HepG2 (cell line): ENCODE measurements at regions not wholly inside any gene's neighbourhood (a gene's known extent, or its start where the extent isn't known, plus 50 kb on each side); places are given as distances from the start of the nearest gene placed in this dataset.
A peak's percentile ranks its signal among the peaks of the same experiment; 100 is the strongest.

ENCODE experiments used
- CREB1 ChIP-seq, 2 experiments: fragments of 450-650 bp in 1 of 2; IDR thresholded peaks; 2 replicates each; pipeline ENCODE4 v1.6.1; 2016 to 2017; ENCODE audit warnings: control low read depth in 1 of 2, mild to moderate bottlenecking in 1 of 2, missing compliant biosample characterization in 1 of 2, missing genetic modification characterization in 1 of 2
- FOXA1 ChIP-seq, 2 experiments: fragments of 450-650 bp in 1 of 2; sonication (generic) in 1 of 2; formaldehyde crosslinking in 1 of 2; IDR thresholded peaks; 2 replicates each; pipeline versions ENCODE4 v1.4.0 to v1.6.1; 2016 to 2020; ENCODE audit warnings: missing genetic modification reagents in 1 of 2
- FOXA3 ChIP-seq: IDR thresholded peaks from 2 replicates; pipeline ENCODE4 v1.6.1; 2016; ENCODE audit warnings: missing genetic modification reagents, missing compliant biosample characterization
- FOXP4 ChIP-seq: sonication (generic); formaldehyde crosslinking; IDR thresholded peaks from 2 replicates; pipeline ENCODE4 v1.4.0; 2020; ENCODE audit warnings: missing genetic modification reagents
- NCOA2 ChIP-seq: sonication (generic); formaldehyde crosslinking; IDR thresholded peaks from 2 replicates; pipeline ENCODE4 v1.8.0; 2022; ENCODE audit warnings: inconsistent platforms
- RFXAP ChIP-seq: sonication (generic); formaldehyde crosslinking; IDR thresholded peaks from 2 replicates; pipeline ENCODE4 v1.4.0; 2020; ENCODE audit warnings: missing genetic modification reagents, borderline replicate concordance
- ZBTB25 ChIP-seq: IDR thresholded peaks from 2 replicates; pipeline ENCODE4 v1.6.1; 2018; ENCODE audit warnings: missing genetic modification reagents
- ZNF414 ChIP-seq: sonication (generic); formaldehyde crosslinking; IDR thresholded peaks from 2 replicates; pipeline ENCODE4 v1.5.0; 2020; ENCODE audit warnings: missing genetic modification reagents
- ZNF614 ChIP-seq: IDR thresholded peaks from 2 replicates; pipeline ENCODE4 v1.6.1; 2018; ENCODE audit warnings: missing biosample characterization, missing genetic modification reagents, inconsistent platforms, borderline replicate concordance
- ZNF646 ChIP-seq: sonication (generic); formaldehyde crosslinking; IDR thresholded peaks from 2 replicates; pipeline ENCODE4 v1.9.0; 2021; ENCODE audit warnings: mild to moderate bottlenecking, missing genetic modification reagents
- TF ChIP-seq, protein P1 (sequence below): sonication (generic); formaldehyde crosslinking; IDR thresholded peaks from 2 replicates; pipeline ENCODE4 v1.4.0; 2020; ENCODE audit warnings: mild to moderate bottlenecking, missing genetic modification reagents
- TF ChIP-seq, protein P2 (sequence below): sonication (generic); formaldehyde crosslinking; IDR thresholded peaks from 2 replicates; pipeline ENCODE4 v1.4.0; 2020; ENCODE audit warnings: missing genetic modification reagents

GRCh38 chr4:184287697-184288255 is 70.1 kb upstream of the ENPP6 start (continued):
- TF ChIP-seq ZNF646 (CRISPR knock-in tag) (no peak), CREB1 (IDR thresholded peaks at IDR 0.05) (no peak), CREB1 (CRISPR knock-in tag; IDR thresholded peaks at IDR 0.05) (peak; percentile 11; the same call in 1 of the 2 replicates), NCOA2 (peak; percentile 24; the same call in 1 of the 2 replicates), RFXAP (CRISPR knock-in tag) (no peak), FOXA3 (peak; percentile 37), FOXP4 (no peak), ZNF614 (CRISPR knock-in tag) (peak; percentile 54; the same call in 1 of the 2 replicates), FOXA1 (IDR thresholded peaks at IDR 0.05) (no peak), FOXA1 (CRISPR knock-in tag; IDR thresholded peaks at IDR 0.05) (peak; percentile 45; the same call in 1 of the 2 replicates), ZBTB25 (CRISPR knock-in tag) (peak; percentile 29; the same call in 1 of the 2 replicates), ZNF414 (CRISPR knock-in tag) (peak; percentile 46; the same call in 1 of the 2 replicates)
- TF ChIP-seq, protein P1, sequence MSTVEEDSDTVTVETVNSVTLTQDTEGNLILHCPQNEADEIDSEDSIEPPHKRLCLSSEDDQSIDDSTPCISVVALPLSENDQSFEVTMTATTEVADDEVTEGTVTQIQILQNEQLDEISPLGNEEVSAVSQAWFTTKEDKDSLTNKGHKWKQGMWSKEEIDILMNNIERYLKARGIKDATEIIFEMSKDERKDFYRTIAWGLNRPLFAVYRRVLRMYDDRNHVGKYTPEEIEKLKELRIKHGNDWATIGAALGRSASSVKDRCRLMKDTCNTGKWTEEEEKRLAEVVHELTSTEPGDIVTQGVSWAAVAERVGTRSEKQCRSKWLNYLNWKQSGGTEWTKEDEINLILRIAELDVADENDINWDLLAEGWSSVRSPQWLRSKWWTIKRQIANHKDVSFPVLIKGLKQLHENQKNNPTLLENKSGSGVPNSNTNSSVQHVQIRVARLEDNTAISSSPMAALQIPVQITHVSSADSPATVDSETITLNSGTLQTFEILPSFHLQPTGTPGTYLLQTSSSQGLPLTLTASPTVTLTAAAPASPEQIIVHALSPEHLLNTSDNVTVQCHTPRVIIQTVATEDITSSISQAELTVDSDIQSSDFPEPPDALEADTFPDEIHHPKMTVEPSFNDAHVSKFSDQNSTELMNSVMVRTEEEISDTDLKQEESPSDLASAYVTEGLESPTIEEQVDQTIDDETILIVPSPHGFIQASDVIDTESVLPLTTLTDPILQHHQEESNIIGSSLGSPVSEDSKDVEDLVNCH: no peak
- TF ChIP-seq, protein P2, sequence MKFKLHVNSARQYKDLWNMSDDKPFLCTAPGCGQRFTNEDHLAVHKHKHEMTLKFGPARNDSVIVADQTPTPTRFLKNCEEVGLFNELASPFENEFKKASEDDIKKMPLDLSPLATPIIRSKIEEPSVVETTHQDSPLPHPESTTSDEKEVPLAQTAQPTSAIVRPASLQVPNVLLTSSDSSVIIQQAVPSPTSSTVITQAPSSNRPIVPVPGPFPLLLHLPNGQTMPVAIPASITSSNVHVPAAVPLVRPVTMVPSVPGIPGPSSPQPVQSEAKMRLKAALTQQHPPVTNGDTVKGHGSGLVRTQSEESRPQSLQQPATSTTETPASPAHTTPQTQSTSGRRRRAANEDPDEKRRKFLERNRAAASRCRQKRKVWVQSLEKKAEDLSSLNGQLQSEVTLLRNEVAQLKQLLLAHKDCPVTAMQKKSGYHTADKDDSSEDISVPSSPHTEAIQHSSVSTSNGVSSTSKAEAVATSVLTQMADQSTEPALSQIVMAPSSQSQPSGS: 0 out of 2 replicates have a peak, but pooled peaks have one; percentile 37
